ENCODE measurements at regions not wholly inside any gene's neighbourhood (a gene's known extent, or its start where the extent isn't known, plus 50 kb on each side); places are given as distances from the start of the nearest gene placed in this dataset.

DNA sequence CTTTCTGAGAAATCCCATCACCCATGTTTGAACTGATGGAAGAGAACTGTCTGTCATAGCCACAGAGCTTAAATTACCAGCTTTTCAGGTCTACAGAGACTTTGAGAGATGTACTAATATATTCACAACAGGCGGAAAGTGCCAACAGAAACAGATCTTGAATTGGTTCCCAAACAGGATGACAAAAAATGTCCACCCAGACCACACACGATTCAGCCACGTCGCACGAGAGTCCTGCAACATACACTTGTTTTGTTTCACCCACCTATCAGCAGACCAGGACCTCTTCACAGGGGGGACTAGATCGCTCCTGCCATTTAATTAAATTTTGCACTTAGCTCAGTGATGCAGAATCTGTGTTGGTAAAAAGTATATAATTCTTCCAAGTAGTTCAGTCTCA is 187.1 kb upstream of the CEP162 start:
- TF ChIP-seq EZH2 (IDR thresholded peaks at IDR 0.05; ENCODE audit: borderline replicate concordance, low read depth, low read length, severe bottlenecking): no peak
- TF ChIP-seq, protein P1, sequence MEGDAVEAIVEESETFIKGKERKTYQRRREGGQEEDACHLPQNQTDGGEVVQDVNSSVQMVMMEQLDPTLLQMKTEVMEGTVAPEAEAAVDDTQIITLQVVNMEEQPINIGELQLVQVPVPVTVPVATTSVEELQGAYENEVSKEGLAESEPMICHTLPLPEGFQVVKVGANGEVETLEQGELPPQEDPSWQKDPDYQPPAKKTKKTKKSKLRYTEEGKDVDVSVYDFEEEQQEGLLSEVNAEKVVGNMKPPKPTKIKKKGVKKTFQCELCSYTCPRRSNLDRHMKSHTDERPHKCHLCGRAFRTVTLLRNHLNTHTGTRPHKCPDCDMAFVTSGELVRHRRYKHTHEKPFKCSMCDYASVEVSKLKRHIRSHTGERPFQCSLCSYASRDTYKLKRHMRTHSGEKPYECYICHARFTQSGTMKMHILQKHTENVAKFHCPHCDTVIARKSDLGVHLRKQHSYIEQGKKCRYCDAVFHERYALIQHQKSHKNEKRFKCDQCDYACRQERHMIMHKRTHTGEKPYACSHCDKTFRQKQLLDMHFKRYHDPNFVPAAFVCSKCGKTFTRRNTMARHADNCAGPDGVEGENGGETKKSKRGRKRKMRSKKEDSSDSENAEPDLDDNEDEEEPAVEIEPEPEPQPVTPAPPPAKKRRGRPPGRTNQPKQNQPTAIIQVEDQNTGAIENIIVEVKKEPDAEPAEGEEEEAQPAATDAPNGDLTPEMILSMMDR (IDR thresholded peaks at IDR 0.05; ENCODE audit: extremely low read depth in 1 of 2, insufficient read depth in 1 of 2, low read depth in 1 of 2, low read length in 2 of 2): no peak
- TF ChIP-seq MYC (IDR thresholded peaks at IDR 0.05; ENCODE audit: low read depth, low read length): no peak
- TF ChIP-seq POLR2A (IDR thresholded peaks at IDR 0.05; ENCODE audit: low read depth, low read length): no peak
- TF ChIP-seq, protein P2, sequence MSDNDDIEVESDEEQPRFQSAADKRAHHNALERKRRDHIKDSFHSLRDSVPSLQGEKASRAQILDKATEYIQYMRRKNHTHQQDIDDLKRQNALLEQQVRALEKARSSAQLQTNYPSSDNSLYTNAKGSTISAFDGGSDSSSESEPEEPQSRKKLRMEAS (IDR thresholded peaks at IDR 0.05; ENCODE audit: insufficient read depth, insufficient read length): no peak
- no peak for TF ChIP-seq GATA2 (IDR thresholded peaks at IDR 0.05; ENCODE audit: insufficient read depth, insufficient read length, low read depth, low read length)
- TF ChIP-seq POLR2AphosphoS5 (IDR thresholded peaks at IDR 0.05; ENCODE audit: insufficient read depth, low read depth, low read length): no peak
